ENCODE measurements at regions not wholly inside any gene's neighbourhood (a gene's known extent, or its start where the extent isn't known, plus 50 kb on each side); places are given as distances from the start of the nearest gene placed in this dataset.
A peak's percentile ranks its signal among the peaks of the same experiment; 100 is the strongest.

GRCh38 chr4:22910200-22910599 is 217.5 kb downstream of the GBA3 start:
- DNase-seq = no peak

GRCh38 chr4:22906045-22906444 is 213.3 kb downstream of the GBA3 start:
- DNase-seq = no peak

- DNase-seq = no peak
Observed at GRCh38 chr4:22903913-22904312, 211.2 kb downstream of the GBA3 start.

GRCh38 chr4:22901631-22902030 is 208.9 kb downstream of the GBA3 start:
- DNase-seq = no peak

GRCh38 chr4:22900876-22901275 is 208.1 kb downstream of the GBA3 start:
- DNase-seq = no peak

- peak; percentile 3 for DNase-seq
Observed at GRCh38 chr4:22897520-22898108, 204.9 kb downstream of the GBA3 start.

- no peak for DNase-seq
Observed at GRCh38 chr4:22895482-22895881, 202.7 kb downstream of the GBA3 start.

- no peak for DNase-seq
Observed at GRCh38 chr4:22884157-22884556, 191.4 kb downstream of the GBA3 start.

- DNase-seq = no peak
Observed at GRCh38 chr4:22881411-22881810, 188.7 kb downstream of the GBA3 start.

GRCh38 chr4:22877486-22878052 is 184.8 kb downstream of the GBA3 start:
- peak; percentile 83 for DNase-seq

- no peak for DNase-seq
Observed at GRCh38 chr4:22876270-22876669, 183.5 kb downstream of the GBA3 start.

- no peak for DNase-seq
Observed at GRCh38 chr4:22875587-22876257, 183.0 kb downstream of the GBA3 start.

GRCh38 chr4:22874334-22874912 is 181.7 kb downstream of the GBA3 start:
- no peak for DNase-seq

- no peak for DNase-seq
Observed at GRCh38 chr4:22873899-22874298, 181.2 kb downstream of the GBA3 start.

- DNase-seq = no peak
Observed at GRCh38 chr4:22870847-22871449, 178.2 kb downstream of the GBA3 start.

GRCh38 chr4:22869235-22869634 is 176.5 kb downstream of the GBA3 start:
- no peak for DNase-seq
